Gastroesophageal sphincter (tissue), 3 donors: ENCODE measurements at regions not wholly inside any gene's neighbourhood (a gene's known extent, or its start where the extent isn't known, plus 50 kb on each side); places are given as distances from the start of the nearest gene placed in this dataset.
"Not testable (repeated sequence)": the region's sequence is repeated elsewhere in the genome, so short reads cannot be mapped to it uniquely, and the experiment has no call there.

Experiments
- CTCF ChIP-seq, 4 experiments: fragments of 200-600 bp in 2 of 4; fragments of 450-650 bp in 2 of 4; sonication (generic) in 1 of 4; IDR thresholded peaks; one replicate each; pipeline ENCODE4 v1.5.1; 2017 to 2019; ENCODE audit warnings: antibody characterized with exemption in 4 of 4, mild to moderate bottlenecking in 2 of 4, moderate library complexity in 2 of 4
- EP300 ChIP-seq: sonication (generic); formaldehyde crosslinking; IDR thresholded peaks from one replicate; pipeline ENCODE4 v1.6.1; 2017; ENCODE audit warnings: antibody characterized with exemption, mild to moderate bottlenecking
- POLR2A ChIP-seq, 2 donors: fragments of 450-650 bp; IDR thresholded peaks; one replicate each; pipeline ENCODE4 v1.6.1; 2017; ENCODE audit warnings: antibody characterized with exemption in 2 of 2, mild to moderate bottlenecking in 2 of 2, moderate library complexity in 1 of 2
- POLR2AphosphoS5 ChIP-seq: sonication (generic); formaldehyde crosslinking; IDR thresholded peaks from one replicate; pipeline ENCODE4 v1.6.1; 2017; ENCODE audit warnings: antibody characterized with exemption

- TF ChIP-seq CTCF (IDR thresholded peaks at IDR 0.05); POLR2A (IDR thresholded peaks at IDR 0.05); EP300; POLR2AphosphoS5: not testable (repeated sequence)
These were observed 323.3 kb upstream of the FGF16 start for GRCh38 chrX:77123917-77124316.
